Panc1 (cell line): ENCODE measurements at regions not wholly inside any gene's neighbourhood (a gene's known extent, or its start where the extent isn't known, plus 50 kb on each side); places are given as distances from the start of the nearest gene placed in this dataset.

Experiments
- POLR2AphosphoS5 ChIP-seq: IDR thresholded peaks from 2 replicates; pipeline ENCODE4 v1.6.1; 2012; ENCODE audit warnings: mild to moderate bottlenecking, low read depth, low read length, moderate library complexity
- REST ChIP-seq, 2 experiments: IDR thresholded peaks; 2 replicates each; pipeline ENCODE4 v1.6.1; 2011 to 2012; ENCODE audit warnings: low read depth in 2 of 2, control low read depth in 1 of 2, low read length in 1 of 2, mild to moderate bottlenecking in 1 of 2, moderate library complexity in 1 of 2; ENCODE audit not compliant: insufficient read depth in 1 of 2
- TF ChIP-seq, protein P1 (sequence below): fragments of 450-650 bp; IDR thresholded peaks from 2 replicates; pipeline ENCODE4 v1.5.1; 2017; ENCODE audit warnings: mild to moderate bottlenecking

GRCh38 chr5:112612663-112613062, 125.0 kb upstream of the APC start:
- TF ChIP-seq, protein P1, sequence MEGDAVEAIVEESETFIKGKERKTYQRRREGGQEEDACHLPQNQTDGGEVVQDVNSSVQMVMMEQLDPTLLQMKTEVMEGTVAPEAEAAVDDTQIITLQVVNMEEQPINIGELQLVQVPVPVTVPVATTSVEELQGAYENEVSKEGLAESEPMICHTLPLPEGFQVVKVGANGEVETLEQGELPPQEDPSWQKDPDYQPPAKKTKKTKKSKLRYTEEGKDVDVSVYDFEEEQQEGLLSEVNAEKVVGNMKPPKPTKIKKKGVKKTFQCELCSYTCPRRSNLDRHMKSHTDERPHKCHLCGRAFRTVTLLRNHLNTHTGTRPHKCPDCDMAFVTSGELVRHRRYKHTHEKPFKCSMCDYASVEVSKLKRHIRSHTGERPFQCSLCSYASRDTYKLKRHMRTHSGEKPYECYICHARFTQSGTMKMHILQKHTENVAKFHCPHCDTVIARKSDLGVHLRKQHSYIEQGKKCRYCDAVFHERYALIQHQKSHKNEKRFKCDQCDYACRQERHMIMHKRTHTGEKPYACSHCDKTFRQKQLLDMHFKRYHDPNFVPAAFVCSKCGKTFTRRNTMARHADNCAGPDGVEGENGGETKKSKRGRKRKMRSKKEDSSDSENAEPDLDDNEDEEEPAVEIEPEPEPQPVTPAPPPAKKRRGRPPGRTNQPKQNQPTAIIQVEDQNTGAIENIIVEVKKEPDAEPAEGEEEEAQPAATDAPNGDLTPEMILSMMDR = no peak
- no peak for TF ChIP-seq POLR2AphosphoS5
- TF ChIP-seq REST (IDR thresholded peaks at IDR 0.05; ENCODE audit: insufficient read depth in 1 of 2, low read depth in 2 of 2, low read length in 1 of 2) = no peak
